Left ventricle myocardium inferior (tissue), 1 donor: ENCODE measurements at regions not wholly inside any gene's neighbourhood (a gene's known extent, or its start where the extent isn't known, plus 50 kb on each side); places are given as distances from the start of the nearest gene placed in this dataset.
"Not testable (repeated sequence)": the region's sequence is repeated elsewhere in the genome, so short reads cannot be mapped to it uniquely, and the experiment has no call there.

Experiments used
- DNase-seq: peaks from one replicate; pipeline ENCODE4 v3.0.0-alpha.2; 2020
- H3K27ac ChIP-seq: fragments of 200-600 bp; replicated peaks from 2 replicates; pipeline ENCODE4 v1.8.0; 2021
- H3K27me3 ChIP-seq: fragments of 200-600 bp; 2 replicates; pipeline ENCODE4 v1.8.0; 2021; ENCODE audit warnings: low read depth
- H3K36me3 ChIP-seq: fragments of 200-600 bp; 2 replicates; pipeline ENCODE4 v1.8.0; 2021
- H3K4me1 ChIP-seq: fragments of 200-600 bp; 2 replicates; pipeline ENCODE4 v1.8.0; 2021
- H3K4me3 ChIP-seq: fragments of 200-600 bp; 2 replicates; pipeline ENCODE4 v1.8.0; 2021; ENCODE audit warnings: mild to moderate bottlenecking, moderate library complexity
- H3K9me3 ChIP-seq: fragments of 200-600 bp; replicated peaks from 2 replicates; pipeline ENCODE4 v1.8.0; 2021
- CTCF ChIP-seq: fragments of 200-600 bp; IDR thresholded peaks from 2 replicates; pipeline ENCODE4 v1.8.0; 2021; ENCODE audit warnings: antibody characterized with exemption, mild to moderate bottlenecking, borderline replicate concordance
- intact Hi-C: fragments of 100-400 bp; cut with micrococcal nuclease; formaldehyde crosslinking; loops from one replicate; pipeline ENCODE4 v1.11.0; 2022
- donor health status: DM: no; HTN: yes; CAD: no; lungs with severe emphysema.

DNA sequence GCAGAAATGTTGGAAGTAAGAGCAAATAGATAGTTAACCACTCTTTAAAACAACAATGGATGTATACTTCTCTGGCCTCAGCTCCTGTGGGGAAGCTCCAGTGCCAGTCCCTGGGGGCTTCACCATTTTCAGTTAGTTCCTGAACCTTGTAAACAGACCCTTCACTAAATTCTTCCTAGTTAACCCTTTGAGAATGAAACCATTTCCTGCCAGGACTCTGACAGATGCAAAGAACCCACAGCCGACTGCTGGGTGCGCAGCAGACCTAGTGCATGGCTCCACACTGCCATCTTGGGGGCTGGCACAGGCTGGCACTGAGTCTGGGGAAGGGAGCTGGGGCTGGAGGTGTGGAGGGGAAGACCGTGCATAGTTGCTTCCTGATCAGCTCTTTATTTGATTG lies 244.4 kb downstream of the CEP170 start:
- H3K27me3 ChIP-seq, DNase-seq, H3K4me1 ChIP-seq, H3K4me3 ChIP-seq, H3K27ac ChIP-seq, H3K36me3 ChIP-seq, intact Hi-C loops, H3K9me3 ChIP-seq: not testable (repeated sequence)
- TF ChIP-seq CTCF, result peak; percentile 35

GRCh38 chr1:243001003-243001402 lies 254.1 kb downstream of the CEP170 start:
- peak; percentile 23 for DNase-seq
- H3K4me3 ChIP-seq, H3K27ac ChIP-seq, intact Hi-C loops, H3K9me3 ChIP-seq, H3K27me3 ChIP-seq, H3K36me3 ChIP-seq, H3K4me1 ChIP-seq: not testable (repeated sequence)

GRCh38 chr1:242992776-242993175 lies 262.3 kb downstream of the CEP170 start:
- DNase-seq, intact Hi-C loops, H3K36me3 ChIP-seq, H3K9me3 ChIP-seq, H3K27ac ChIP-seq, H3K4me3 ChIP-seq, H3K4me1 ChIP-seq, H3K27me3 ChIP-seq: not testable (repeated sequence)

DNA sequence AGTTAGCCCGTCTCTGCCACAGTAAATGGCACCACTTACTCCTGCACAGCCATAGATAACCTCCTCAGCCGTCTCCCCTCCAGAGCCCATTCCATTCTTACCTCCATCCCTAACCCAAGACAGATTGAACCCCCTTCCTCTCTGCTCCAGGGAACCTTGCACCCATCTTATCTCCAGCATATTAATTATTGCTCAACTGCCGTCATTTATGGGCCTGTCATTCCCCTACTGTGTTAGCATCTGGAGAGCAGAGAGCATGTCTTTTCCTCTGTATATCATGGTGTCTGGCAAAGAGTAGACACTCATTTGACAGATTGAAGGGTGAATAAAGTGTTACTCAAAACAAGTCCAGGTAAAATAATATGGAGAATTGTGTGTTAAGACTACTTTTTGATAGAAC lies 270.0 kb downstream of the CEP170 start:
- H3K27me3 ChIP-seq, H3K36me3 ChIP-seq, H3K9me3 ChIP-seq, intact Hi-C loops, H3K4me3 ChIP-seq, DNase-seq, H3K4me1 ChIP-seq, H3K27ac ChIP-seq: not testable (repeated sequence)

GRCh38 chr1:242973341-242973740 lies 281.7 kb downstream of the CEP170 start:
- H3K27me3 ChIP-seq, H3K9me3 ChIP-seq, intact Hi-C loops, H3K4me3 ChIP-seq, DNase-seq, H3K27ac ChIP-seq, H3K36me3 ChIP-seq, H3K4me1 ChIP-seq: not testable (repeated sequence)

DNA sequence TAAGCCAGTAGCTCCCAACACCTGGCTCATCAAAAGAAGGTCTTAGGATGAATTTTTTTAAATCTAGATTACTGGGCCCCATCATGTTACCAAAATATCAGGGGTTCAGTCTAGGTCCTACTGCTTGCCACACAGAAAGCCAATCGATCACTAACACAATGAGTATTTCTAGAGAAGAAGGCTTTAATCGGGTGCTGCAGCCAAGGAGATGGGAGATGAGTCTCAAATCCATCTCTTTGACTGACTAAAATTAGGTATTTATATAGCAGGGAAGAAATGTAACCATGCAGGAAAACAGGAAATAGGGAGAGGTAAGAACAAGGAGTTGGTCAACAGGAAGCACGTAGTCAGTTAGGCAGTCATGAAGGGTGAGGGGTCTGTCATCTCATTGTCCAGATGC lies 288.2 kb downstream of the CEP170 start:
- Histone ChIP-seq H3K27ac (no peak overlapping the region), H3K9me3 (peaks cover 4% of the 10 kb centered on the region), H3K4me3 (no peak overlapping the region), H3K36me3 (no peaks in the 10 kb centered on the region), H3K27me3 (no peaks in the 10 kb centered on the region), H3K4me1 (no peaks in the 10 kb centered on the region)
- no peak for DNase-seq
- TF ChIP-seq CTCF, result no peak
- intact Hi-C loops, result no loop called here

GRCh38 chr1:242959397-242959796 lies 295.7 kb downstream of the CEP170 start:
- H3K4me3 ChIP-seq, H3K27me3 ChIP-seq, H3K27ac ChIP-seq, H3K36me3 ChIP-seq, DNase-seq, H3K9me3 ChIP-seq, intact Hi-C loops, H3K4me1 ChIP-seq: not testable (repeated sequence)

DNA sequence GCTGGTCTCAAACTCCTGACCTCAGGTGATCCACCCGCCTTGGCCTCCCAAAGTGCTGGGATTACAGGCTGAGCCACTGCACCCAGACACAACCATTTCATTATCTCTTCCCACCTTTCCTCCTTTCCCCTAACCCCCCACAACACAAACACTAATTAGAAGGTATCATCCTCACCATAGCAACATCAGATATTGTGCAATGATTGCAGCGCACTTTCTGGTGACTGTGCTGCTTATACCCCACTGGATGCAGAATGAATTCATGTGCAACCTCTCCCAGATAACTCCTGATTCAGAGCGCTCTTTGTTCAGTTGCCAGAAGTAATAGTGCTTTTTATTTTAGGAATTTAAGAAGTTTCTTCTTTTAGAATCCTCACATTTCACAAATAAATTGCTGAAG lies 300.1 kb downstream of the CEP170 start:
- intact Hi-C loops, H3K4me3 ChIP-seq, H3K27me3 ChIP-seq, H3K27ac ChIP-seq, DNase-seq, H3K4me1 ChIP-seq, H3K36me3 ChIP-seq: not testable (repeated sequence)
- H3K9me3 ChIP-seq, result peaks cover 17% of the 10 kb centered on the region

DNA sequence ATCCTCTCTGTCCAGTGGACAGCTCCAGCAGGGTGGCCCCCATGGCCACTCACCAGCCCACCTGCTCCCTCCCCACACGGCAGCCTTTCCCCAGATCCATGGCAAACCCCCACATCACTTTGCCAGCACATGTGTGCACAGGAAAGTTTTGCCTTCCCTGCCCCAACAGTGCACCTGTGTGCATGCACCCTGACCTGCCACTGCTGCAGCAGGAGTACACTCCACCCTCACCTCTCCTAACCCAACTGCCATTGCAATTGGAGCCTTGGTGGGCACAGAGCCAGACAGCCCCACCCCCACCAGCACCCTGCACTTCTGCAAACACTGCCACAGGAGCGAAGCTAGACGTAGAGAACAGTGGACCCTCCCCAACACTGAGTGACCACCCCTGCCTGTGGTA lies 308.9 kb downstream of the CEP170 start:
- H3K9me3 ChIP-seq, result peaks cover 28% of the 10 kb centered on the region
- no peaks in the 10 kb centered on the region for H3K36me3 ChIP-seq
- intact Hi-C loops, result no loop called here
- no peak for TF ChIP-seq CTCF
- DNase-seq, result no peak
- H3K4me3 ChIP-seq, result no peak overlapping the region
- H3K27ac ChIP-seq, result no peak overlapping the region
- H3K4me1 ChIP-seq, result no peaks in the 10 kb centered on the region
- H3K27me3 ChIP-seq, result peaks cover 5% of the 10 kb centered on the region
